SJCRH30 (cell line): ENCODE measurements at regions not wholly inside any gene's neighbourhood (a gene's known extent, or its start where the extent isn't known, plus 50 kb on each side); places are given as distances from the start of the nearest gene placed in this dataset.

Source experiments
- DNase-seq, 2 experiments: peaks; one replicate each; pipeline ENCODE4 v3.0.0-alpha.2; 2015 to 2020
- H3K27ac ChIP-seq: fragments of 250-450 bp; sonication (Bioruptor Pico); 2 replicates; pipeline ENCODE4 v1.5.1; 2020; ENCODE audit warnings: mild to moderate bottlenecking, moderate library complexity
- H3K27me3 ChIP-seq: fragments of 250-450 bp; sonication (Bioruptor Pico); 2 replicates; pipeline ENCODE4 v1.5.1; 2020; ENCODE audit warnings: mild to moderate bottlenecking, moderate library complexity
- H3K36me3 ChIP-seq: fragments of 250-450 bp; sonication (Bioruptor Pico); 2 replicates; pipeline ENCODE4 v1.5.1; 2020; ENCODE audit warnings: mild to moderate bottlenecking, moderate library complexity
- H3K4me1 ChIP-seq: fragments of 250-450 bp; sonication (Bioruptor Pico); 2 replicates; pipeline ENCODE4 v1.5.1; 2020; ENCODE audit warnings: mild to moderate bottlenecking, moderate library complexity
- H3K4me3 ChIP-seq: fragments of 250-450 bp; sonication (Bioruptor Pico); 2 replicates; pipeline ENCODE4 v1.5.1; 2020; ENCODE audit warnings: mild to moderate bottlenecking, moderate library complexity
- H3K9me3 ChIP-seq: fragments of 250-450 bp; sonication (Bioruptor Pico); replicated peaks from 2 replicates; pipeline ENCODE4 v1.5.1; 2020; ENCODE audit warnings: mild to moderate bottlenecking, moderate library complexity

GRCh38 chr5:37892586-37892985 lies 52.7 kb upstream of the GDNF start:
- Histone ChIP-seq H3K9me3 (no peaks in the 10 kb centered on the region), H3K27ac (no peak overlapping the region), H3K27me3 (no peaks in the 10 kb centered on the region), H3K4me3 (no peak overlapping the region), H3K4me1 (peaks cover 17% of the 10 kb centered on the region), H3K36me3 (no peaks in the 10 kb centered on the region)
- no peak for DNase-seq

- no peak overlapping the region for H3K27ac ChIP-seq
- H3K4me3 ChIP-seq = no peak overlapping the region
- no peak for DNase-seq
- peaks cover 18% of the 10 kb centered on the region for H3K4me1 ChIP-seq
- H3K36me3 ChIP-seq = no peaks in the 10 kb centered on the region
- H3K27me3 ChIP-seq = no peaks in the 10 kb centered on the region
- no peaks in the 10 kb centered on the region for H3K9me3 ChIP-seq
Measured at GRCh38 chr5:37891832-37892231, 52.0 kb upstream of the GDNF start.

DNA sequence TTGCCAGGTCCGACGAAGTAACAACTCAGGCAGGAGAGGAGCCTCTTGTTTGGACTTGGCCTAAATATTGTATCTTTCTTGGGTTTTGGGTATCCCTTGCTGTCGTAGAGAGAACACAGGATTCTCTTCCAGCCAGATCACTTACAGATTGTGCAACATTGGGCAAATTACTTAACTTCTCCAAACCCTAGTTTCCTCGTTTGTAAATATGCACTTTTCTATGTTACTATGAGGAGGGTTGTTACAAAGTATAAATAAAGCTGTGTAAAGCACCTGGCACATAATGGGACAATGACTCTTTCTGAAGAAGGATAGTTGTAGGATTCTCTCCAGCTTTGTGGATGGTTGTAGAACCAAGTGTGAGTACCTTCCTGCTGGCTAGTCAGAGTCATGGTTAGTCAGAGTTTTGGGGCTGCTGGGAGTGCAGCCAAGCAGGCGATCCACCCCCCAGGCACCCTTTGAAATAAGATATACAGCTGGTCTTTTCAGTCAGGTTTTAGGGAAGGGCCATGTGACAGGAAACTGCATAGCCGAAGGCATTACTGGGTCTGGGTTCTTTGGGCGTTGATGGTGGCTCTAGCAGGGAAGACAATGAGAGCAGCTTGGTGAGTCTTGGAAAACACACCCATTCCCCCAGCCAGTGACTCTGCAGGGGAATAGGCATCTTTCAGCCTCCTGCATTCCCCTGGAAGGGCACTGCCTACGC lies 49.9 kb upstream of the GDNF start:
- DNase-seq = peak; percentile 90 to 95
- H3K4me1 ChIP-seq = peaks cover 32% of the 10 kb centered on the region
- H3K36me3 ChIP-seq = no peaks in the 10 kb centered on the region
- no peaks in the 10 kb centered on the region for H3K27me3 ChIP-seq
- peak overlapping the region; percentile 71 for H3K27ac ChIP-seq
- peak overlapping the region; percentile 4; the same call in 1 of the 2 replicates for H3K4me3 ChIP-seq
- peaks cover 7% of the 10 kb centered on the region for H3K9me3 ChIP-seq
